ENCODE measurements at regions not wholly inside any gene's neighbourhood (a gene's known extent, or its start where the extent isn't known, plus 50 kb on each side); places are given as distances from the start of the nearest gene placed in this dataset.

DNA sequence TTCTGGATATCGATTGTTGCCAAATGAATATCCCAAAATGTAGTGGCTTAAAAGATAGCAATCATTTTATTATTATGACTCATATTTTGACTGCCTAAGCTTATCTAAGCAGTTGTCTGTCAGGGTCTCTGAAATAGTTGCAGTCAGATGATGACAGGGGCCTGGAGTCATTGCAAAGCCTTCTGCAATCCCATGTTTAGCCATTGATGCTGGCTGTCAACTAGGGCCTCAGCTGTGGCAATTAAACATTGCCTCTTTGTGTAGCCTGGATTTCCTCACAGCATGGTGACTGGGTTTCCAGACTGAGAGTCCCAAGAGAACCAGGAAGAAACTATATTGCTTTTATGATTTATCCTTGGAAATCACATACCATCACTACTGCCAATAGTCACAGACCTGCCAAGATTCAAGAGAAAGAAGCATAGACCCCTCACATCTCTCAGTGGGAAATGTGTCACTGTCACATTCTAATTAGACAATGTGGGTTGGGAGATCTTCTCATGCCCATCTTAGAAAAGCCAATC is 227.3 kb upstream of the NOCT start:
- TF ChIP-seq, protein P1, sequence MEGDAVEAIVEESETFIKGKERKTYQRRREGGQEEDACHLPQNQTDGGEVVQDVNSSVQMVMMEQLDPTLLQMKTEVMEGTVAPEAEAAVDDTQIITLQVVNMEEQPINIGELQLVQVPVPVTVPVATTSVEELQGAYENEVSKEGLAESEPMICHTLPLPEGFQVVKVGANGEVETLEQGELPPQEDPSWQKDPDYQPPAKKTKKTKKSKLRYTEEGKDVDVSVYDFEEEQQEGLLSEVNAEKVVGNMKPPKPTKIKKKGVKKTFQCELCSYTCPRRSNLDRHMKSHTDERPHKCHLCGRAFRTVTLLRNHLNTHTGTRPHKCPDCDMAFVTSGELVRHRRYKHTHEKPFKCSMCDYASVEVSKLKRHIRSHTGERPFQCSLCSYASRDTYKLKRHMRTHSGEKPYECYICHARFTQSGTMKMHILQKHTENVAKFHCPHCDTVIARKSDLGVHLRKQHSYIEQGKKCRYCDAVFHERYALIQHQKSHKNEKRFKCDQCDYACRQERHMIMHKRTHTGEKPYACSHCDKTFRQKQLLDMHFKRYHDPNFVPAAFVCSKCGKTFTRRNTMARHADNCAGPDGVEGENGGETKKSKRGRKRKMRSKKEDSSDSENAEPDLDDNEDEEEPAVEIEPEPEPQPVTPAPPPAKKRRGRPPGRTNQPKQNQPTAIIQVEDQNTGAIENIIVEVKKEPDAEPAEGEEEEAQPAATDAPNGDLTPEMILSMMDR (IDR thresholded peaks at IDR 0.05; ENCODE audit: low read length) = no peak
- TF ChIP-seq EZH2 (optimal IDR thresholded peaks at IDR 0.05; ENCODE audit: low read depth, low read length) (no peak), EZH2phosphoT487 (IDR thresholded peaks at IDR 0.05; ENCODE audit: low read length) (no peak)
